HepG2 (cell line): ENCODE measurements at regions not wholly inside any gene's neighbourhood (a gene's known extent, or its start where the extent isn't known, plus 50 kb on each side); places are given as distances from the start of the nearest gene placed in this dataset.

Experiments used
- ATAC-seq: fragments of 200-7000 bp; cut with Tn5 transposase; 3 replicates; pipeline ENCODE4 v1.9.1; 2020; ENCODE audit warnings: mild to moderate bottlenecking, moderate library complexity
- BruUV-seq: library from RNA; stranded (reverse); fragments of 400-500 nt; replicated peaks from 2 replicates; lab custom pipeline; 2021; lab: Mats Ljungman, UMichigan
- CTCF ChIA-PET: fragments of 300-600 bp; formaldehyde crosslinking; extraction: SDS; loops from one replicate; lab custom pipeline; 2021; ENCODE audit warnings: low total read pairs, inconsistent platforms, low intra/inter-chr PET ratio; lab: Yijun Ruan, JAX
- POLR2A ChIA-PET: fragments of 350-600 bp; sonication (Branson Sonifier 250); formaldehyde crosslinking; loops from one replicate; lab custom pipeline; 2020; ENCODE audit warnings: antibody characterized with exemption, inconsistent platforms; lab: Yijun Ruan, JAX
- DNase-seq: peaks from one replicate; pipeline ENCODE4 v3.0.0-alpha.2; 2015; ENCODE audit warnings: low spot score
- FAIRE-seq: peaks from 3 replicates; lab custom pipeline; 2011; peaks lifted over from hg19 to GRCh38; lab: Jason Lieb, UNC
- H2AFZ ChIP-seq: one replicate; pipeline ENCODE4 v1.6.1; 2011; ENCODE audit warnings: low read length, inconsistent platforms
- H3K27ac ChIP-seq: fragments of 300-600 bp; 3 replicates; pipeline ENCODE4 v1.8.0; 2011; ENCODE audit warnings: mixed run types, mild to moderate bottlenecking, mixed read lengths, low read length, inconsistent platforms; ENCODE audit not compliant: insufficient read depth; ENCODE audit errors: extremely low read length
- H3K27me3 ChIP-seq, 2 experiments: fragments of 200-600 bp in 1 of 2; 2 replicates in 1 of 2; 3 replicates in 1 of 2; pipeline versions ENCODE4 v1.6.0 to v1.8.0; 2011; ENCODE audit warnings: low read length in 2 of 2, mild to moderate bottlenecking in 2 of 2, moderate library complexity in 2 of 2, inconsistent platforms in 1 of 2; ENCODE audit not compliant: insufficient read depth in 2 of 2, control insufficient read depth in 1 of 2
- H3K36me3 ChIP-seq, 2 experiments: fragments of 200-600 bp in 1 of 2; replicated peaks in 1 of 2; 2 replicates in 1 of 2; 3 replicates in 1 of 2; pipeline versions ENCODE4 v1.5.1 to v1.8.0; 2011; ENCODE audit warnings: low read length in 2 of 2, inconsistent platforms in 1 of 2; ENCODE audit not compliant: insufficient read depth in 2 of 2, control insufficient read depth in 1 of 2
- H3K4me1 ChIP-seq: 2 replicates; pipeline ENCODE4 v1.5.1; 2012; ENCODE audit warnings: low read length, inconsistent platforms; ENCODE audit not compliant: insufficient read depth
- H3K4me2 ChIP-seq: 2 replicates; pipeline ENCODE4 v1.6.0; 2011; ENCODE audit warnings: low read depth, low read length, inconsistent platforms
- H3K4me3 ChIP-seq, 3 experiments: fragments of 200-600 bp in 1 of 3; sonication (generic), shearing (Covaris generic) in 1 of 3; replicated peaks in 1 of 3; 2 replicates each; pipeline ENCODE4 v1.5.1; 2011 to 2016; ENCODE audit warnings: low read length in 3 of 3, inconsistent platforms in 2 of 3, low read depth in 2 of 3, mild to moderate bottlenecking in 2 of 3, control low read depth in 1 of 3, mixed read lengths in 1 of 3; ENCODE audit not compliant: insufficient read depth in 1 of 3
- H3K79me2 ChIP-seq: one replicate; pipeline ENCODE4 v1.6.1; 2011; ENCODE audit warnings: low read length, inconsistent platforms; ENCODE audit not compliant: insufficient read depth
- H3K9ac ChIP-seq: 2 replicates; pipeline ENCODE4 v1.6.0; 2011; ENCODE audit warnings: mild to moderate bottlenecking, low read depth, low read length, inconsistent platforms; ENCODE audit not compliant: insufficient read depth
- H3K9me3 ChIP-seq: 2 replicates; pipeline ENCODE4 v1.5.1; 2012; ENCODE audit warnings: mild to moderate bottlenecking, low read length
- H4K20me1 ChIP-seq: 2 replicates; pipeline ENCODE4 v1.6.0; 2011; ENCODE audit warnings: inconsistent platforms, mild to moderate bottlenecking, low read length, moderate library complexity; ENCODE audit not compliant: insufficient read depth
- ATF5 ChIP-seq: sonication (generic); formaldehyde crosslinking; IDR thresholded peaks from 2 replicates; pipeline ENCODE4 v1.4.0; 2020; ENCODE audit warnings: mild to moderate bottlenecking, low read depth, missing genetic modification reagents
- CBX5 ChIP-seq: sonication (generic); formaldehyde crosslinking; IDR thresholded peaks from 2 replicates; pipeline ENCODE4 v1.4.0; 2020; ENCODE audit warnings: missing genetic modification reagents, borderline replicate concordance
- HINFP ChIP-seq: sonication (generic); formaldehyde crosslinking; IDR thresholded peaks from 2 replicates; pipeline ENCODE4 v1.4.0; 2020; ENCODE audit warnings: low read depth, mild to moderate bottlenecking, missing genetic modification reagents
- MAFF ChIP-seq: IDR thresholded peaks from 2 replicates; pipeline ENCODE4 v1.6.1; 2011; ENCODE audit warnings: low read depth, low read length, improper control_type of control experiment
- MEIS2 ChIP-seq: sonication (generic); formaldehyde crosslinking; IDR thresholded peaks from 2 replicates; pipeline ENCODE4 v1.9.0; 2021; ENCODE audit warnings: mild to moderate bottlenecking, missing genetic modification reagents
- MTF1 ChIP-seq: sonication (generic); formaldehyde crosslinking; IDR thresholded peaks from 2 replicates; pipeline ENCODE4 v1.5.0; 2020; ENCODE audit warnings: missing genetic modification reagents
- NAIF1 ChIP-seq: sonication (generic); formaldehyde crosslinking; IDR thresholded peaks from 2 replicates; pipeline ENCODE4 v1.5.0; 2020; ENCODE audit warnings: mild to moderate bottlenecking, missing genetic modification reagents, borderline replicate concordance
- NBN ChIP-seq: fragments of 450-650 bp; conservative IDR thresholded peaks from 2 replicates; pipeline ENCODE4 v1.6.1; 2017
- NFAT5 ChIP-seq: sonication (generic); formaldehyde crosslinking; IDR thresholded peaks from 2 replicates; pipeline ENCODE4 v1.4.0; 2020; ENCODE audit warnings: missing genetic modification reagents
- ZFAT ChIP-seq: sonication (generic); formaldehyde crosslinking; conservative IDR thresholded peaks from 2 replicates; pipeline ENCODE4 v1.8.1; 2023; ENCODE audit warnings: missing genetic modification reagents, inconsistent platforms
- ZNF121 ChIP-seq: sonication (generic); formaldehyde crosslinking; IDR thresholded peaks from 2 replicates; pipeline ENCODE4 v1.5.0; 2020; ENCODE audit warnings: mild to moderate bottlenecking, missing genetic modification reagents
- ZNF253 ChIP-seq: sonication (generic); formaldehyde crosslinking; IDR thresholded peaks from 2 replicates; pipeline ENCODE4 v1.8.0; 2022; ENCODE audit warnings: mild to moderate bottlenecking, missing genetic modification reagents, borderline replicate concordance
- ZNF33B ChIP-seq: sonication (generic); formaldehyde crosslinking; IDR thresholded peaks from 2 replicates; pipeline ENCODE4 v1.5.1; 2020; ENCODE audit warnings: mild to moderate bottlenecking, missing genetic modification reagents
- ZNF567 ChIP-seq: sonication (generic); formaldehyde crosslinking; IDR thresholded peaks from 2 replicates; pipeline ENCODE4 v1.8.1; 2023; ENCODE audit warnings: mild to moderate bottlenecking, missing genetic modification reagents, borderline replicate concordance
- WGBS: methylation state at CpG from one replicate; pipeline ENCODE4 v1.1.6; 2017; ENCODE audit warnings: low lambda C conversion rate; 5-methylcytosine and 5-hydroxymethylcytosine counted together
- in situ Hi-C: cut with HindIII; loops from 2 replicates; pipeline ENCODE4 v1.10.0; 2017; ENCODE audit warnings: low pct_unique_long_range_greater_than_20kb; ENCODE audit not compliant: extremely low pct_ligation_motif_present
- intact Hi-C: fragments of 100-400 bp; cut with micrococcal nuclease; formaldehyde crosslinking; loops from one replicate; pipeline ENCODE4 v1.10.0; 2022; ENCODE audit not compliant: unreplicated experiment

GRCh38 chr1:245062741-245063305 is 92.0 kb upstream of the KIF26B start:
- Histone ChIP-seq H3K79me2 (no peaks in the 10 kb centered on the region), H3K4me2 (no peak overlapping the region), H2AFZ (no peak overlapping the region), H3K4me1 (peaks cover 45% of the 10 kb centered on the region), H3K27ac (peak overlapping the region; percentile 25), H3K36me3 (no peaks in the 10 kb centered on the region), H3K9ac (no peak overlapping the region), H3K4me3 (no peak overlapping the region), H3K9me3 (no peaks in the 10 kb centered on the region), H4K20me1 (no peaks in the 10 kb centered on the region), H3K27me3 (no peaks in the 10 kb centered on the region)
- POLR2A ChIA-PET, result no interaction called here
- CTCF ChIA-PET, result no interaction called here
- FAIRE-seq, result no peak
- no peak for DNase-seq
- 93% methylated on average over 5 of the region's 5 CpGs for WGBS
- TF ChIP-seq ZNF33B (CRISPR knock-in tag) (no peak), ZNF567 (CRISPR knock-in tag) (no peak), MAFF (no peak), MEIS2 (CRISPR knock-in tag) (no peak), HINFP (CRISPR knock-in tag) (no peak), ZFAT (CRISPR knock-in tag) (no peak), NFAT5 (CRISPR knock-in tag) (no peak), ZNF121 (CRISPR knock-in tag) (no peak), ATF5 (CRISPR knock-in tag) (no peak), NBN (no peak), NAIF1 (CRISPR knock-in tag) (no peak), MTF1 (no peak), ZNF253 (CRISPR knock-in tag) (no peak), CBX5 (CRISPR knock-in tag) (no peak)
- intact Hi-C loops, result no loop called here
- in situ Hi-C loops, result no loop called here
- no TSS peak for BruUV-seq
- ATAC-seq, result no peak
